LHCN-M2 (cell line): ENCODE measurements at regions not wholly inside any gene's neighbourhood (a gene's known extent, or its start where the extent isn't known, plus 50 kb on each side); places are given as distances from the start of the nearest gene placed in this dataset.
"Not testable (repeated sequence)": the region's sequence is repeated elsewhere in the genome, so short reads cannot be mapped to it uniquely, and the experiment has no call there.

Experiments
- DNase-seq: peaks from one replicate; pipeline ENCODE4 v3.0.0-alpha.2; 2012; ENCODE audit warnings: low read depth

DNA sequence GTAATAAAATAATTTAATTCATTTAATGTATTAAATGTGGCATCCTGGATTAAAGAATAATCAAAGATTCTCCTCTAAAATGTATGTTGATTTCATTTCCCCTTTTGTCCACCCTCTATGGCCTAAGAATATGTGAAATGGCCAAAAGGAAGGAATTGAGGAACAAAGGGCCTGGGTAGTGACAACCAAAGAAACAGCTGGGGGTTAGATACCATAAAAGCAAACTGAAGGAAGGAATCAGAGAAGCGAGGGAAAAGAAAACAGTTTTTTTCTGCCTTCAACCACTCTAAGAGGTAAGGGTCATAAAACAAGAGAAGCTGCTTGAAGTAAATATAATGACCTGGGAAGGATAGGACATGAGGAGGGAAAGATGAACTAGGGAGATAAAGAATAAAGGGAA lies 139.3 kb downstream of the FAM76B start:
- DNase-seq: no peak

DNA sequence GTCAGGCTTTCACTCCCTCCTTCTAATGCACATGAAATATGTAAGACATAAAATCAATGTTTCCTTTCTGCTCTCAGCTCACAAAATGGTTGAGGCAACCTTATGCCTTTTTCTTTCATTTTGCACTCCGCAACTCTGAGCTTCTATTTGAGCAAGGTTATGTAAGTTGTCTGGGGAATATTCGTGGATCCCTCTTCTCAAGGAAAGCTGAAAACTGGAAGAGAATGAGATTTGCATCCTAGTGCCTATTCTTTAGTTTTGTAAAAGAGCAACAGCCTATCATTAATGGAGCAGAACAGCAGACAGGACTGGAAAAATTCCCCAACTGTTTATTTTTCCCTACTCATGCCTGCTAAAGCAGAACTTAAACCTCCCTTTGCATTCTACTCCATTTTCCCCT lies 141.7 kb downstream of the FAM76B start:
- no peak for DNase-seq

GRCh38 chr11:95647355-95647754 lies 142.2 kb downstream of the FAM76B start:
- no peak for DNase-seq

DNA sequence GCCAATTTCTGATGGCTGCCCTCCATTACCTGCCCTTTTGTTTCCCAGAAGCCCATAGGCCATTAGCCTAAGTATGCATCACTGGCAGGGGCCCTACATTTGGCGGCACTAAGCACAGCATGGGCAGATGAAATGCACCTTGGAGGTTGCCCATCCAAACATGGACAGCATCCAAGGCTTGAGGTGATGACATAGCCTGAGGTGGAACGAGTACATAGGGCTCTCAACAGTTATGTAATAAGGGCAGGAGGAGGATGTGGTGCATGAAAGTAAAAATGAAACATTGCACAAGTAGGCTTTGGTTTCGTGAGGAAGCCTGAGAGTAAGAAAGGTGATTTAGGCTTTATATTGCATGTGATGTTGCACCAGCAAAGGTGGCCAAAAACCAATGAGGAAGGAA lies 148.1 kb downstream of the FAM76B start:
- DNase-seq: no peak

DNA sequence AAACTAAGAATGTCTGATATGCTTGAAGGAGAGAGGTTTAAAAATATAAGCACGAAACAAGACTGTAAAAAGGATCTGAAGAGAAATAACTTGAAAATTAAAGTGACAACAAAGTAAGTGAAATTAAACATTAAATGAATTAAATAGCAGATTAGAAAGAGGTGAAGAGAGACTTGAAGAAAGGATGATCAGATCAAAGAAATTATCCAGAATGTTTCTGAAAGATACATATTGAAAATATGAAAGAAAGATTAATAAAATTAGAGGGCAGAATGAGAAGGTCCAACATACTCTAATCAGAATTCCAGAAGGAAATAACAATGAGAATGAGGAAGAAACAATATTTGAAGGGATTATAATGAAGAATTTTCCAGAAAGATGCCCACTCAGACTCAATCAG lies 151.1 kb downstream of the FAM76B start:
- no peak for DNase-seq

DNA sequence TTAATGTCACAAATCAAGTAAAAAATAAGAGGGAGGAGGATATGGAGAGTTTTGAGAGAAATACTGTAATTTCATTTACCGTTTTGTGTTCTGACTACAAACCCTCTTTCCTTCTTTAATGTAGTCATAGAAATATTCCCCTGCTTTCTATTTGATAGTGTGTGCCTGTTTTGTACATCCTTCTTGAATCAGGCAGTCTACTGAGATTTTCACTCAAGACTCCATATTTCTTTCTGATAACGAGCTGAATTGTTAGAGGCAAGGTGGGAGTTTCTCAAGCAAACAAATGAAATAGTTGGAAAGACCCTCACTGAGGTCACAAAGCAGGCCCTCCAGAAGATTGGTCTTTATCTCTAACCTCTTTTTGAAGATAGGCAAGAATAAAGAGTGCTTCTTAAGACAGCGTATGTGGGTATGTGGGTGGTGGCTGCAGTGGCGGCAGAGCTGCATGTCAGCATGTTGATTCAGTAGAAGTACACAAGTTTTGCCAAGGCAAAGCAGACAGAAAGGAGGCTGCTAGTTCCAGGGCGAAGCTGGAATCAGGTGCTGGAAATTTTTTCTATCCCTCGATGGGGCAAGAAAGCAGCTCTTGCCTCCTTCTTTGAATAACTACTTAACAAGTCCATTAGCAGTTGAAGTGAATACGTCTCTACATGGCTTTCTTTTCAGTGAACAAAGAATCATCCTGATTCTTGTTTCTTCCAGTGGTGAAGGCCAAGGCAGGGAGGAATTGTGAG lies 164.2 kb downstream of the FAM76B start:
- no peak for DNase-seq

GRCh38 chr11:95616256-95616804 lies 173.3 kb downstream of the FAM76B start:
- DNase-seq: no peak

GRCh38 chr11:95611827-95612226 lies 177.8 kb downstream of the FAM76B start:
- no peak for DNase-seq

- not testable (repeated sequence) for DNase-seq
Measured at GRCh38 chr11:95610185-95610584, 179.4 kb downstream of the FAM76B start.

GRCh38 chr11:95608093-95608492 lies 181.5 kb downstream of the FAM76B start:
- DNase-seq: no peak

- no peak for DNase-seq
Measured at GRCh38 chr11:95606824-95607223, 182.8 kb downstream of the FAM76B start.

- DNase-seq: no peak
Measured at GRCh38 chr11:95605271-95605940, 184.2 kb downstream of the FAM76B start.

DNA sequence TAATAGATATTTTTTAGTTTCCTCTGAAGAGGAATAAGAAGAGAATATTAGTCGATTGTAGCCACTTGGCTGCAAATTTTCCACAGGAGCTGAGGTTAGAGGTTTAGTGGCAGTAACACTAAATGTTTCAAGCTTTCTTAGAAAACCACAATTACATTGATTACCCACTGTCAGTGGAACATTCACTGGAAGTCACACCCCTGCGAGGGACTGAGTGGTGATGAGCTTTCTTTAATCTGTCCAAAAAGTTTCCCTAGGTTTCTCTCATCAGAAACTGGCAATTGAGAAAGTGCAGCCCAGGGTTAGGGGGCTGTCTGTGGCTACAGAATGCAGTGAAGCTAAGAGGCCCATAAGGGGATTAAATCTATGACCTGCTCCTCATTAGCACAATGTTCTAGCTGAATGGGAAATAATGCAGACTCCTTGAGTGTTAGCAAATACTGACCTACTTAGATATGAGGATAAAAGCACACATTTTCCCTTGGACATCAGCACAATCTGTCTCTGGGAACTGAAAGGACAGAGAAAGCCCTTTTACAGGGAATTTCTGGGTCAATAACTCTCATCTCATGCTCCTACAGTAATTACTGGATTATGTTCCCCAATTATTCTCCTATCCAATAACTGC lies 189.5 kb downstream of the FAM76B start:
- no peak for DNase-seq

GRCh38 chr11:95595973-95596489 lies 193.6 kb downstream of the FAM76B start:
- DNase-seq: no peak

DNA sequence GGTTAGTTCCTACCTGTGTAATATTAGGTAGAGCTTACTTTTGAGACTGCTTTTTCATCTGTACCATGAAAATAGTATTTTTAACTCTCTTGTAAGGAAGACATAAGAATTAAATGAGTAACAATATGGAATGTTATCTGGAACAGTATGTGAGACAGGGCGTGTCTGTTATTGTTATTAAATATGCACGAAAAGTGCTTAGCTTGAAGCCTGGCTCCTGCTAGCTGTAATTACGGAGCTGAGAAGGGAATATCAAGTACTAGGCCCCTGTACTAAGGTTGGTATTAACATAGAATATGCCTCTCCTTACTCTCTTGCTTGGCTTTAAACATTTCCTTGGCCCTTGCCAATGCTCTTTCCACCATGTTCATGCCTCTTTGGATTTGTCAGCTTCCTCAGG lies 194.0 kb downstream of the FAM76B start:
- DNase-seq: no peak

- DNase-seq: no peak
Measured at GRCh38 chr11:95593111-95593510, 196.5 kb downstream of the FAM76B start.

GRCh38 chr11:95592471-95592870 lies 197.1 kb downstream of the FAM76B start:
- DNase-seq: no peak

DNA sequence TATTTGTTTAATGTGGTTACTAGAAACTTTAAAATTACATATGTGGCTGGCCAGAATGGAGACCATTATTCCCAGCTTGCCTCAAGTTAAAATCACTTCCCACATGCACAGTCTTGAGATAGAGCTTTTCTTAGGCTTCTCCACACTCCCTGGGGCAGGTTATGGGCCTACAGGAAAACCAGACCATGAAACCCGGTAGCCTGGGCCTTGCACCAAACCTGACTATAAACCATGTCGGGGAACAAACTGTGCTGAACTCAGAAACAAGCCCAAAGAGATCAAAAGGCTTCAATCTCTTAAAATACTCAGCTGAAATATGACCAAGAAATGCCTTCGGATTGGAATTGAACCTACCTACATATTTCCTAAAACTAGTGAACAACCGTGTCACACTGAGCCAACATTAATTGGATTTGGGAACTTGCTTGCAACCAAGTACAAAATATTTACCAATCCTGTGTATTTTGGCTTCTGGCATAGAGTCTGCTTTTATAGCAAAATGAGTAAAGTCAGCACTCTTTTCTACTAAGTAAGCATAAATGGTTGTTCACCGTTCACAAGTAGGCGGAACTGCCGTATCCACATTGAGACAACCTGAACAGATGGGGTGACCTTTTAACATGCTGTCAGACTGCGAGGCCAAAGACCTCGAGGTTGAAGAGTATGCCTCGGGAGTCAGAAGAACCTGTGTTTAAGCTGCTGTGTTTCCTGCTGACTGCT lies 199.5 kb downstream of the FAM76B start:
- no peak for DNase-seq

DNA sequence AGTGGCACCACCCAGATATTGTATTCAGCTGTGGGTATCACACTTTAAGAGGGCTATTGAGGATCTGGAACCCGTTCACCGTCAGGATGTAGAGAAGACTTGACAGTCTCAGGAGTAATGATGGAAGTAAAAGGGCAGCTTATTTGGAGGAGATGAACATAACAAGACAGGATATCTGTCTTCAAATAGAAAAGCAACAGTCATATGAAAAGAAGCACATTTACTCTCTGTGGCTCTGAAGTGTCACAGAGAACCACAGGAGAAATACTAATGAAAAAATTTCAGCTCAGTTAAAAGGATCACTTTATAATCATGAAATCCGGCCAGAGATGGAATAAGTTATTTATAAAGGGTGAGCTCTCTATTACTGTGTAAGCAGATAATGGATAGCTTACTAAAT lies 200.8 kb downstream of the FAM76B start:
- no peak for DNase-seq

- no peak for DNase-seq
Measured at GRCh38 chr11:95586661-95587060, 202.9 kb downstream of the FAM76B start.

DNA sequence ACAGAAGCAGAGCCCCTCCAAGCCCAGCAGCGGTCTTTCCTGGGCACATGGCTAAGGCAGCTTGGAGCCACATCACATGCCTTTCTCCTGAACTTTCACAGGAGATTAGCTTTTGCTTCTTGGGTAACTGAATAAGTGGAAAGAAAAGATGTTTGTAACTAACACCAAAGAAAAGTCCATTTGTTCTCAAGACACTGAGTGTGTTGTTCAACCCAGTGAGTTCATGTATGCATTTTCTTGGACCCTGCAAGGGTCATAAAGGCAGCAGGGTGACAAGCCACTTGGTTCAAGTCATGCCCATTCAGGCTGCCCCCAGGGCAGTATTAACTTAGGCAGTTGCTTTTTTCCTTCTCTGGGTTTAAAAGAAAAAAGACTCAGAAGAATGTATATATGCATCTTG lies 203.4 kb downstream of the FAM76B start:
- no peak for DNase-seq

- no peak for DNase-seq
Measured at GRCh38 chr11:95585752-95586077, 203.9 kb downstream of the FAM76B start.
